ENCODE measurements at regions not wholly inside any gene's neighbourhood (a gene's known extent, or its start where the extent isn't known, plus 50 kb on each side); places are given as distances from the start of the nearest gene placed in this dataset.

DNA sequence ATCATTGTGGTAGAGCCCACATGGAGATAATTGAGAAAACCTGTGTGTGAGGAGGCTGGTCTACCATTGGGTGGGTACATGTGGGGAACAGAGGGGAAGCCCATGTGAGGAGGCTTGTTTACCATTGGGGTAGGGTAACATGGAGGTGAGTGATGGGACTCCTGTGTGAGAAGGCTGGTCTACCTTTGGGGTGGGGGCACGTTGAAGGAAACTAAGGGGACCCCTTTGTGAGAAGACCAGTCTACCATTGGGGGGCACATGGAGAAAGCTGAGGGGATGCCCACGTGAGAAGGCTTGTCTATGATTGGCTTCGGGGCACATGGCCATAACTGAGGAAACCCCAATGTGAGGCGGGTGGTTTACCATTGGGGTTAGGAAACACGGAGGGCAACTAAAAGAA is 158.5 kb downstream of the FBLN2 start:
- Histone ChIP-seq H3K27me3 (no peaks in the 10 kb centered on the region), H3K4me3 (no peak overlapping the region), H3K4me1 (ENCODE audit: insufficient read depth) (no peaks in the 10 kb centered on the region), H3K36me3 (no peaks in the 10 kb centered on the region), H3K27ac (no peak overlapping the region), H3K9me3 (no peaks in the 10 kb centered on the region)
- WGBS, 3 donors = 81 to 89% (median 88%) methylated on average over 5 of the region's 5 CpGs
- TF ChIP-seq, protein P1, sequence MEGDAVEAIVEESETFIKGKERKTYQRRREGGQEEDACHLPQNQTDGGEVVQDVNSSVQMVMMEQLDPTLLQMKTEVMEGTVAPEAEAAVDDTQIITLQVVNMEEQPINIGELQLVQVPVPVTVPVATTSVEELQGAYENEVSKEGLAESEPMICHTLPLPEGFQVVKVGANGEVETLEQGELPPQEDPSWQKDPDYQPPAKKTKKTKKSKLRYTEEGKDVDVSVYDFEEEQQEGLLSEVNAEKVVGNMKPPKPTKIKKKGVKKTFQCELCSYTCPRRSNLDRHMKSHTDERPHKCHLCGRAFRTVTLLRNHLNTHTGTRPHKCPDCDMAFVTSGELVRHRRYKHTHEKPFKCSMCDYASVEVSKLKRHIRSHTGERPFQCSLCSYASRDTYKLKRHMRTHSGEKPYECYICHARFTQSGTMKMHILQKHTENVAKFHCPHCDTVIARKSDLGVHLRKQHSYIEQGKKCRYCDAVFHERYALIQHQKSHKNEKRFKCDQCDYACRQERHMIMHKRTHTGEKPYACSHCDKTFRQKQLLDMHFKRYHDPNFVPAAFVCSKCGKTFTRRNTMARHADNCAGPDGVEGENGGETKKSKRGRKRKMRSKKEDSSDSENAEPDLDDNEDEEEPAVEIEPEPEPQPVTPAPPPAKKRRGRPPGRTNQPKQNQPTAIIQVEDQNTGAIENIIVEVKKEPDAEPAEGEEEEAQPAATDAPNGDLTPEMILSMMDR (IDR thresholded peaks at IDR 0.05) = no peak
- no peak for TF ChIP-seq EP300 (IDR thresholded peaks at IDR 0.05)
- no peak for TF ChIP-seq POLR2A (IDR thresholded peaks at IDR 0.05)
- intact Hi-C loops (cut with DNase I) = no loop called here
- peak; percentile 0 to 3 (median 1) for DNase-seq

DNA sequence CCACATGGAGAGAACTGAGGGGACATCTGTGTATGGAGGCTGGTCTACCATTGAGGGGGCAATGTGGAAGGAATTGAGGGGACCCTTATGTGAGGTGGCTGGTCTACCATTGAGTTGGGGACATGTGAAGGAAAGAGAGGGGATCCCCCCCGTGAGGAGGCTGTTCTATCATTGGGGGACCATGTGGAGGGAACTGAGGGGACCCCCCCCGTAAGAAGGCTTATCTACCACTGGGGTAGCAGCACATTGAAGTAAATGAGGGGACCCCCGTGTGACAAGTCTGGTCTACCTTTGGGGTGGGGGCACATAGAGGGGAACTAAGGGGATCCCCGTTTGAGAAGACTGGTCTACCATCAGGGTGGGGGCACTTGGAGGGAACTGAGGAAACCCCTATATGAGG is 158.0 kb downstream of the FBLN2 start:
- 76 to 85% (median 80%) methylated on average over 4 of the region's 4 CpGs for WGBS, 3 donors
- peak in 2 of 5 donors; percentile 1 to 3 for DNase-seq
- Histone ChIP-seq H3K9me3 (no peaks in the 10 kb centered on the region), H3K27ac (no peak overlapping the region), H3K36me3 (no peaks in the 10 kb centered on the region), H3K27me3 (no peaks in the 10 kb centered on the region), H3K4me3 (no peak overlapping the region), H3K4me1 (ENCODE audit: insufficient read depth) (no peaks in the 10 kb centered on the region)
- intact Hi-C loops (cut with DNase I) = no loop called here
- TF ChIP-seq EP300 (IDR thresholded peaks at IDR 0.05) (no peak), POLR2A (IDR thresholded peaks at IDR 0.05) (no peak)
- TF ChIP-seq, protein P1 (IDR thresholded peaks at IDR 0.05) = no peak

DNA sequence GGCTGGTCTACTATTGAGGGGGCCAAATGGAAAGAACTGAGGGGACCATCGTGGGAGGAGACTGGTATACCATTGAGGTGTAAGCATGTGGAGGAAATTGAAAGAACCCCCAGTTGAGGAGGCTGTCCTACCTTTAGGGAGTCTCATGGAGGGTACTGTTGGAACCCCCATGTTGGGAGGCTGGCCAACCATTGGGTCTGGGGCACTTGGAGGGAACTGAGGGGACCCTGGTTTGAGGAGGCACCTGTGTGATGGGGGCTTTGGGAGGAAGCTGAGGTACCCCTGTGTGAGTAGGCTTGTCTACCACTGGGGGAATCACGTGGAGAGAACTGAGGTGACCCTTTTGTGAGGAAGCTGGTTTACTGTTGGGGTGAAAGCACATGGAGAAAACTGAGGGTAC is 157.5 kb downstream of the FBLN2 start:
- Histone ChIP-seq H3K36me3 (no peaks in the 10 kb centered on the region), H3K4me1 (ENCODE audit: insufficient read depth) (no peaks in the 10 kb centered on the region), H3K9me3 (no peaks in the 10 kb centered on the region), H3K4me3 (no peak overlapping the region), H3K27ac (no peak overlapping the region), H3K27me3 (no peaks in the 10 kb centered on the region)
- peak in 1 of 5 donors; percentile 2 for DNase-seq
- intact Hi-C loops (cut with DNase I) = no loop called here
- WGBS, 3 donors = 67 to 81% (median 80%) methylated on average over 2 of the region's 2 CpGs
- TF ChIP-seq POLR2A (IDR thresholded peaks at IDR 0.05) (no peak), EP300 (IDR thresholded peaks at IDR 0.05) (no peak)
- TF ChIP-seq, protein P1 (IDR thresholded peaks at IDR 0.05) = no peak

DNA sequence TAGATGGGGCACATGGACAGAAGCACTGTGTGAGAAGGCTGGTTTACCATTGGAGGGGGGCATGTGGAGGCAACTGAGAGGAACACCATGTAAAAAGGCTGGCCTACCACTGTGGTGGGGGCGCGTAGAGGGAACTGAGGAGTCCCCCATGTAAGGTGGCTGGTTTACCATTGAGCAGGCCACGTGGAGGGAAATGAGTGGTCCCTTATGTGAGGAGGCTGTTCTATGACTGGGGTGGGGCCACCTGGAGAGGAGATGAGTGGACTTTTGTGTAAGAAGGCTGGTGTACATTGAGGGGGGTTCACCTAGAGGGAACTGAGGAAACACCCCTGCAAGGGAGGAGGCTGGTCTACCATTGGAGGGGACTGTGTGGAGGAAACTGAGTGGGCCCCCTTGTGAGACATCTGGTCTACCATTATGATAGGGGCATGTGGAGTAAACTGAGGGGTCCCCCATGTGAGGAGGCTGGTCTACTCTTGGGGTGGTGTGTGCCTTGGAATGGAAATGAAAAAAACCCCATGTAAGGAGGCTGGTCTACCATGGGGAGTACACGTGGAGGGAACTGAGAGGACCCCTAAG is 156.9 kb downstream of the FBLN2 start:
- WGBS, 3 donors = 83 to 87% (median 86%) methylated on average over 4 of the region's 4 CpGs
- peak in 1 of 5 donors; percentile 7 for DNase-seq
- H3K27ac ChIP-seq = no peak overlapping the region

More for the DNA sequence above, 156.9 kb downstream of the FBLN2 start:
- Histone ChIP-seq H3K4me3 (no peak overlapping the region), H3K4me1 (ENCODE audit: insufficient read depth) (no peaks in the 10 kb centered on the region), H3K36me3 (no peaks in the 10 kb centered on the region), H3K9me3 (no peaks in the 10 kb centered on the region), H3K27me3 (no peaks in the 10 kb centered on the region)
- TF ChIP-seq, protein P1 (IDR thresholded peaks at IDR 0.05) = no peak
- TF ChIP-seq POLR2A (IDR thresholded peaks at IDR 0.05) (no peak), EP300 (IDR thresholded peaks at IDR 0.05) (no peak)
- intact Hi-C loops (cut with DNase I) = no loop called here
